ENCODE measurements at regions not wholly inside any gene's neighbourhood (a gene's known extent, or its start where the extent isn't known, plus 50 kb on each side); places are given as distances from the start of the nearest gene placed in this dataset.

DNA sequence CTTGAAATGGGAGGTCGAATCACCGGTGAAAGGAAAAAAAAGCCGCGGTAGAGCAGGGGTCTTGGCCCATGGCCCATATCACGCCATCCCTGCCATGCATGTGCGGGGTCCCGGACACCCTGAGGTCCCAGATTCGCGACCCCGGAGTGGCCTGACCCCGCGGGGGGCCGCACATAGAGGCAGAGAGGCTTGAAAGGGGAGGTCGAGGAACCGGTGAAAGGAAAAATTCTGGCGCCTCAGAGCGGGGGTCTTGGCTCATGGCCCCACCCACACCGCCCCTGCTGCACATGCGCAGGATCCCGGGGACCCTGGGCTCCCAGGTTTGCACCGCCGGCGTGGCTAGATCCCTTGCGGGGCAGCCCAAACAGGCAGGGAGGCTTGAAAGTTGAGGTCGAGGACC is 319.8 kb downstream of the ALG10 start:
- H3K27ac ChIP-seq: no peak overlapping the region
- TF ChIP-seq, protein P1, sequence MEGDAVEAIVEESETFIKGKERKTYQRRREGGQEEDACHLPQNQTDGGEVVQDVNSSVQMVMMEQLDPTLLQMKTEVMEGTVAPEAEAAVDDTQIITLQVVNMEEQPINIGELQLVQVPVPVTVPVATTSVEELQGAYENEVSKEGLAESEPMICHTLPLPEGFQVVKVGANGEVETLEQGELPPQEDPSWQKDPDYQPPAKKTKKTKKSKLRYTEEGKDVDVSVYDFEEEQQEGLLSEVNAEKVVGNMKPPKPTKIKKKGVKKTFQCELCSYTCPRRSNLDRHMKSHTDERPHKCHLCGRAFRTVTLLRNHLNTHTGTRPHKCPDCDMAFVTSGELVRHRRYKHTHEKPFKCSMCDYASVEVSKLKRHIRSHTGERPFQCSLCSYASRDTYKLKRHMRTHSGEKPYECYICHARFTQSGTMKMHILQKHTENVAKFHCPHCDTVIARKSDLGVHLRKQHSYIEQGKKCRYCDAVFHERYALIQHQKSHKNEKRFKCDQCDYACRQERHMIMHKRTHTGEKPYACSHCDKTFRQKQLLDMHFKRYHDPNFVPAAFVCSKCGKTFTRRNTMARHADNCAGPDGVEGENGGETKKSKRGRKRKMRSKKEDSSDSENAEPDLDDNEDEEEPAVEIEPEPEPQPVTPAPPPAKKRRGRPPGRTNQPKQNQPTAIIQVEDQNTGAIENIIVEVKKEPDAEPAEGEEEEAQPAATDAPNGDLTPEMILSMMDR (IDR thresholded peaks at IDR 0.05): no peak
- DNase-seq (ENCODE audit: low spot score): no peak
- H3K4me3 ChIP-seq: no peak overlapping the region

DNA sequence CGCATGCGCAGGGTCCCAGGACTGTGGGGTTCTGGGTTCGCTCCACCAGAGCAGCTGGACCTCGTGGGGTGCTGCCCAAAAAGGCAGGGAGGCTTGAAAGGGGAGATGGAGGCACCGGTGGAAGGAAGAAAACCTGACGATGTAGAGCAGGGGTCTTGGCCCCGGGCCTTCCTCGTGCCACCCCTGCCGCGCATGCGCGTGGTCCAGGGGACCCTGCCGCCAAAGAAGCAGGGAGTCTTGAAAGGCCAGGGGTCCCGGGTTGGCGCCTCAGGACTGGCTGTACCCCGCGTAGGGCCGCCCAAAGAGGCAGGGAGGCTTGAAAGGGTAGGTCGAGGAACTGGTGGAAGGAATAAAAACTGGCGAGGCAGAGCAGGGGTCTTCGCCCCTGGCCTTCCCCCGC is 321.0 kb downstream of the ALG10 start:
- no peak overlapping the region for H3K27ac ChIP-seq
- no peak overlapping the region for H3K4me3 ChIP-seq
- no peak for DNase-seq (ENCODE audit: low spot score)
- TF ChIP-seq, protein P1 (IDR thresholded peaks at IDR 0.05): no peak

DNA sequence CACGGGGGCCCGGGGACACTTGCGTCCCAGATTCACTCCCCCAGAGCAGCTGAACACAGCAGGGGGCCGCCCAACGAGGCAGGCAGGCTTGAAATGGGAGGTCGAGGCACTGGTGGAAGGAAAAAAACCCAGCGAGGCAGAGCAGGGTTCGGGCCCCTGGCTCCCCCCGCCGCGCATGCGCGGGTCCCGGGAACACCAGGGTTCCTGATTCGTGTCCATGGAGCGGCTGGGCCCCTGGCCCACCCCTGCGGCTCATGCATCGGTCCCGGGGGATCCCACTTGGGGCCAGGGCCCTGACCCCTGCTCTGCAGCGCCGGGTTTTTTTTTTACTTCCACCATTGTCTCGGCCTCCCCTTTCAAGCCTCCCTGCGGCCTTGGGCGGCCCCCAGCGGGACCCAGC is 321.5 kb downstream of the ALG10 start:
- no peak overlapping the region for H3K4me3 ChIP-seq
- no peak overlapping the region for H3K27ac ChIP-seq
- no peak for DNase-seq (ENCODE audit: low spot score)
- TF ChIP-seq, protein P1 (IDR thresholded peaks at IDR 0.05): no peak

DNA sequence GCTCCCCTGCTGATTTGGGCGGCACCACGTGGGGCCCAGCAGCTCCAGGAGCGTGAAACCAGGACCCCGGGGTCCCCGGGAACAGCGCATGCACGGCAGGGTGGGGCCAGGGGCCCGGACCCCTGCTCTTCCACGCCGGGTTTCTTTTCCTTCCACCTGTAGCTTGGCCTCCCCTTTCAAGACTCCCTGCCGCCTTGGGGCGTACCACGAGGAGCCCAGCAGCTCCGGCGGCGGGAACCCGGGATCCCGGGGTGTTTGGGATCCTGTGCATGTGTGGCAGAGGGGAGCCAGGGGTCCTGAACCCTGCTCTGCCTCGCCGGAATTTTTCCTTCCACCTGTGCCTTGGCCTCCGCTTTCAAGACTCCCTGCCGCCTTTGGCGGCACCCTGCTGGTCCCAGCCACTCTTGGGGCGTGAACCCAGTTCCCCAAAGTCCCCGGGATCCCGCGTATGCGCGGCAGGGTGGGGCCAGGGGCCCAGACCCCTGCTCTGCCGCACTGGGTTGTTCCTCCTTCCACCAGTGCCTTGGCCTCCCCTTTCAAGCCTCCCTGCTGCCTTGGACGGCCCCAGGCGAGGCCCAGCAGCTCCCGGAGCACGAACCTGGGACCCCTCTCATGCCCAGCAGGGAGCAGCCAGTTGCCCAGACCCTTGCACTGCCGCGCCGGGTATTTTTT is 322.7 kb downstream of the ALG10 start:
- DNase-seq (ENCODE audit: low spot score): no peak
- Histone ChIP-seq H3K4me3 (no peak overlapping the region), H3K27ac (no peak overlapping the region)
- TF ChIP-seq, protein P1 (IDR thresholded peaks at IDR 0.05): no peak

DNA sequence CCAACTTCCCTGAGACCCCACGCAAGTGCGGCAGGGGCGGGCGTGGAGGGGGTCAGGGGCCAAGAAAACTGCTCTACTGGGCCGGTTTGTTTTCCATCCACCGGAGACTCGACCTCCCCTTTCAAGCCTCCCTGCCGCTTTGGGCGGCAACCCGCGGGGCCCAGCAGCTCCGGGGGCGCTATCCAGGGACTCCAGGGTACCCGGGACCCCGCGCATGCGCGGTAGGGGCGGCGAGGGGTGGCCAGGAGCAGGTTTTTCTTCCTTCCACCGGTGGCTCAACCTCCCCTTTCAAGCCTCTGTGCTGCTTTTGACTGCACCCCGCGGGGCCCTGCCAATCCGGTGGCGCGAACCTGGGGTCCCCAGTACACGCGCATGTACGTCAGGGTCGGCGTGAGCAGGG is 323.5 kb downstream of the ALG10 start:
- no peak overlapping the region for H3K4me3 ChIP-seq
- TF ChIP-seq, protein P1 (IDR thresholded peaks at IDR 0.05): no peak
- DNase-seq (ENCODE audit: low spot score): no peak

DNA sequence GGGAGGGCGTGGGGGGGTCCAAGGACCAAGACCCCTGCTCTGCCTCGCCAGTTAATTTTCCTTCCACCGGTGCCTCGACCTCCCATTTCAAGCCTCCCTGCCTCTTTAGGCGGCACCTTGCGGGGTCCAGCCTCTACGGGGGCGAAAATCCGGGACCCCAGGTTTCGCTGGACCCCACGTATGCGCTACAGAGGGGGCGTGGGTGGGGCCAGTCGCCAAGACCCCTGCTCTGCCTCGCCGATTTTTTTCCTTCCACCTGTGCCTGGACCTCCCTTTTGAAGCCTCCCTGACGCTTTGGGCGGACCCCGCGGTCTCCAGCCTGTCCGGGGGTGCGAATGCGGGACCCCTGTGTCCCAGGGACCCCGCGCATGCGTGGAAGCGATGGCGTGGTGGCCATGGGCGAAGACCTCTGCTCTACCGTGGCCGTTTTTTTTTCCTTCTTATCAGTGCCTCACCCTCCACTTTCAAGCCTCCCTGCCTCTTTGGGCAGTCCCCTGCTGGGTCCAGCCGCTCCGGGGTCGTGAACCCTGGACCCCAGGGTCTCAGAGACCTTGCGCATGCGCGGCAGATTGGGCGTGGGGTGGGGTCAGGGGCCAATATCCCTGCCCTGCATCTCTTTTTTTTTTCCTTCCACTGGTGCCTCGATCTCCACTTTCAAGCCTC is 324.2 kb downstream of the ALG10 start:
- TF ChIP-seq, protein P1 (IDR thresholded peaks at IDR 0.05): no peak
- no peak overlapping the region for H3K27ac ChIP-seq
- H3K4me3 ChIP-seq: no peak overlapping the region
- DNase-seq (ENCODE audit: low spot score): no peak

More for the DNA sequence above, 323.5 kb downstream of the ALG10 start:
- H3K27ac ChIP-seq: no peak overlapping the region

DNA sequence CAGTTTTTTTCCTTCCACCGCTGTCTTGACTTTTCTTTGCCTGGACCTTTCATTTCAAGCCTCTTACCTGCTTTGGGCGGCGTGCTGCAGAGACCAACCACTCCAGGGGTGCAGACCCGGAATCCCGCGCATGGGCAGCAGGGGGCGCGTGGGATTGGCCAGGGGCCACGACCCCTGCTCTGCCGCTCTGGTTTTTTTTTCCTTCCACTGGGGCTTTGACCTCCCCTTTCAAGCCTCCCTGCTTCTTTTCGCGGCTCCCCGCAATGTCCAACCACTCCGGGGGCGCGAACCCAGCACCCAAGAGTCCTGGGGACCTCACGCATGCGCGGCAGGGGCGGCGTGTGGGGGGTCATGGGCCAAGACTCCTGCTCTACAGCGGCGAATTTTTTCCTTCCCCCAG is 325.1 kb downstream of the ALG10 start:
- H3K4me3 ChIP-seq: no peak overlapping the region
- H3K27ac ChIP-seq: no peak overlapping the region
- DNase-seq (ENCODE audit: low spot score): no peak
- TF ChIP-seq, protein P1 (IDR thresholded peaks at IDR 0.05): no peak

Measured in coronary artery (tissue), 2 donors.